Islet of Langerhans (tissue), 1 donor: ENCODE measurements at regions not wholly inside any gene's neighbourhood (a gene's known extent, or its start where the extent isn't known, plus 50 kb on each side); places are given as distances from the start of the nearest gene placed in this dataset.

Experiments
- FAIRE-seq: peaks from one replicate; lab custom pipeline; 2011; peaks lifted over from hg19 to GRCh38; lab: Jason Lieb, UNC

- no peak for FAIRE-seq
Measured at GRCh38 chr18:27899893-27900292, 277.0 kb downstream of the CDH2 start.

- no peak for FAIRE-seq
Measured at GRCh38 chr18:27894746-27895145, 282.2 kb downstream of the CDH2 start.

- FAIRE-seq, result no peak
Measured at GRCh38 chr18:27887711-27888495, 289.0 kb downstream of the CDH2 start.

- FAIRE-seq, result no peak
Measured at GRCh38 chr18:27887287-27887686, 289.6 kb downstream of the CDH2 start.

GRCh38 chr18:27879540-27879939 is 297.4 kb downstream of the CDH2 start:
- FAIRE-seq, result no peak

GRCh38 chr18:27871726-27872125 is 305.2 kb downstream of the CDH2 start:
- no peak for FAIRE-seq

GRCh38 chr18:27869735-27870134 is 307.2 kb downstream of the CDH2 start:
- no peak for FAIRE-seq

- no peak for FAIRE-seq
Measured at GRCh38 chr18:27865431-27865830, 311.5 kb downstream of the CDH2 start.

GRCh38 chr18:27863780-27864430 is 313.0 kb downstream of the CDH2 start:
- FAIRE-seq, result no peak

GRCh38 chr18:27862041-27862682 is 314.8 kb downstream of the CDH2 start:
- no peak for FAIRE-seq

- FAIRE-seq, result no peak
Measured at GRCh38 chr18:27861539-27861938, 315.4 kb downstream of the CDH2 start.

- FAIRE-seq, result no peak
Measured at GRCh38 chr18:27860701-27861107, 316.2 kb downstream of the CDH2 start.

- FAIRE-seq, result no peak
Measured at GRCh38 chr18:27860011-27860410, 316.9 kb downstream of the CDH2 start.

GRCh38 chr18:27856820-27857219 is 320.1 kb downstream of the CDH2 start:
- no peak for FAIRE-seq

GRCh38 chr18:27855486-27855885 is 321.4 kb downstream of the CDH2 start:
- FAIRE-seq, result no peak

GRCh38 chr18:27854631-27855030 is 322.3 kb downstream of the CDH2 start:
- FAIRE-seq, result no peak

- FAIRE-seq, result no peak
Measured at GRCh38 chr18:27848336-27848735, 328.6 kb downstream of the CDH2 start.

- FAIRE-seq, result no peak
Measured at GRCh38 chr18:27847412-27847811, 329.5 kb downstream of the CDH2 start.

- no peak for FAIRE-seq
Measured at GRCh38 chr18:27845897-27846296, 331.0 kb downstream of the CDH2 start.

- no peak for FAIRE-seq
Measured at GRCh38 chr18:27843783-27844777, 332.9 kb downstream of the CDH2 start.

- no peak for FAIRE-seq
Measured at GRCh38 chr18:27839141-27839540, 337.8 kb downstream of the CDH2 start.

GRCh38 chr18:27838225-27838624 is 338.7 kb downstream of the CDH2 start:
- FAIRE-seq, result no peak
